ENCODE measurements at regions not wholly inside any gene's neighbourhood (a gene's known extent, or its start where the extent isn't known, plus 50 kb on each side); places are given as distances from the start of the nearest gene placed in this dataset.

GRCh38 chr3:106822204-106822603, 555.0 kb upstream of the CCDC54 start (continued):
- TF ChIP-seq, protein P1, sequence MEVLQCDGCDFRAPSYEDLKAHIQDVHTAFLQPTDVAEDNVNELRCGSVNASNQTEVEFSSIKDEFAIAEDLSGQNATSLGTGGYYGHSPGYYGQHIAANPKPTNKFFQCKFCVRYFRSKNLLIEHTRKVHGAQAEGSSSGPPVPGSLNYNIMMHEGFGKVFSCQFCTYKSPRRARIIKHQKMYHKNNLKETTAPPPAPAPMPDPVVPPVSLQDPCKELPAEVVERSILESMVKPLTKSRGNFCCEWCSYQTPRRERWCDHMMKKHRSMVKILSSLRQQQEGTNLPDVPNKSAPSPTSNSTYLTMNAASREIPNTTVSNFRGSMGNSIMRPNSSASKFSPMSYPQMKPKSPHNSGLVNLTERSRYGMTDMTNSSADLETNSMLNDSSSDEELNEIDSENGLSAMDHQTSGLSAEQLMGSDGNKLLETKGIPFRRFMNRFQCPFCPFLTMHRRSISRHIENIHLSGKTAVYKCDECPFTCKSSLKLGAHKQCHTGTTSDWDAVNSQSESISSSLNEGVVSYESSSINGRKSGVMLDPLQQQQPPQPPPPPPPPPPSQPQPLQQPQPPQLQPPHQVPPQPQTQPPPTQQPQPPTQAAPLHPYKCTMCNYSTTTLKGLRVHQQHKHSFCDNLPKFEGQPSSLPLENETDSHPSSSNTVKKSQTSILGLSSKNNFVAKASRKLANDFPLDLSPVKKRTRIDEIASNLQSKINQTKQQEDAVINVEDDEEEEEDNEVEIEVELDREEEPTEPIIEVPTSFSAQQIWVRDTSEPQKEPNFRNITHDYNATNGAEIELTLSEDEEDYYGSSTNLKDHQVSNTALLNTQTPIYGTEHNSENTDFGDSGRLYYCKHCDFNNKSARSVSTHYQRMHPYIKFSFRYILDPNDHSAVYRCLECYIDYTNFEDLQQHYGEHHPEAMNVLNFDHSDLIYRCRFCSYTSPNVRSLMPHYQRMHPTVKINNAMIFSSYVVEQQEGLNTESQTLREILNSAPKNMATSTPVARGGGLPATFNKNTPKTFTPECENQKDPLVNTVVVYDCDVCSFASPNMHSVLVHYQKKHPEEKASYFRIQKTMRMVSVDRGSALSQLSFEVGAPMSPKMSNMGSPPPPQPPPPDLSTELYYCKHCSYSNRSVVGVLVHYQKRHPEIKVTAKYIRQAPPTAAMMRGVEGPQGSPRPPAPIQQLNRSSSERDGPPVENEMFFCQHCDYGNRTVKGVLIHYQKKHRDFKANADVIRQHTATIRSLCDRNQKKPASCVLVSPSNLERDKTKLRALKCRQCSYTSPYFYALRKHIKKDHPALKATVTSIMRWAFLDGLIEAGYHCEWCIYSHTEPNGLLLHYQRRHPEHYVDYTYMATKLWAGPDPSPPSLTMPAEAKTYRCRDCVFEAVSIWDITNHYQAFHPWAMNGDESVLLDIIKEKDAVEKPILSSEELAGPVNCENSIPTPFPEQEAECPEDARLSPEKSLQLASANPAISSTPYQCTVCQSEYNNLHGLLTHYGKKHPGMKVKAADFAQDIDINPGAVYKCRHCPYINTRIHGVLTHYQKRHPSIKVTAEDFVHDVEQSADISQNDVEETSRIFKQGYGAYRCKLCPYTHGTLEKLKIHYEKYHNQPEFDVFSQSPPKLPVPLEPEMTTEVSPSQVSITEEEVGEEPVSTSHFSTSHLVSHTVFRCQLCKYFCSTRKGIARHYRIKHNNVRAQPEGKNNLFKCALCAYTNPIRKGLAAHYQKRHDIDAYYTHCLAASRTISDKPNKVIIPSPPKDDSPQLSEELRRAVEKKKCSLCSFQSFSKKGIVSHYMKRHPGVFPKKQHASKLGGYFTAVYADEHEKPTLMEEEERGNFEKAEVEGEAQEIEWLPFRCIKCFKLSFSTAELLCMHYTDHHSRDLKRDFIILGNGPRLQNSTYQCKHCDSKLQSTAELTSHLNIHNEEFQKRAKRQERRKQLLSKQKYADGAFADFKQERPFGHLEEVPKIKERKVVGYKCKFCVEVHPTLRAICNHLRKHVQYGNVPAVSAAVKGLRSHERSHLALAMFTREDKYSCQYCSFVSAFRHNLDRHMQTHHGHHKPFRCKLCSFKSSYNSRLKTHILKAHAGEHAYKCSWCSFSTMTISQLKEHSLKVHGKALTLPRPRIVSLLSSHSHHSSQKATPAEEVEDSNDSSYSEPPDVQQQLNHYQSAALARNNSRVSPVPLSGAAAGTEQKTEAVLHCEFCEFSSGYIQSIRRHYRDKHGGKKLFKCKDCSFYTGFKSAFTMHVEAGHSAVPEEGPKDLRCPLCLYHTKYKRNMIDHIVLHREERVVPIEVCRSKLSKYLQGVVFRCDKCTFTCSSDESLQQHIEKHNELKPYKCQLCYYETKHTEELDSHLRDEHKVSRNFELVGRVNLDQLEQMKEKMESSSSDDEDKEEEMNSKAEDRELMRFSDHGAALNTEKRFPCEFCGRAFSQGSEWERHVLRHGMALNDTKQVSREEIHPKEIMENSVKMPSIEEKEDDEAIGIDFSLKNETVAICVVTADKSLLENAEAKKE (CRISPR knock-in tag; IDR thresholded peaks at IDR 0.05) = no peak

- DNase-seq (ENCODE audit: low spot score) = no peak
- H3F3A ChIP-seq (replicated peaks; ENCODE audit: low read depth) = no peaks in the 10 kb centered on the region
- no peaks in the 10 kb centered on the region for H3K27me3 ChIP-seq (ENCODE audit: insufficient read depth)
- H3K4me1 ChIP-seq (ENCODE audit: insufficient read depth) = peaks cover 42% of the 10 kb centered on the region
- Mint-ChIP-seq H3K4me3 (no peak overlapping the region), H3K27me3 (ENCODE audit: insufficient read depth, low read depth, poor library complexity) (peaks cover 2% of the 10 kb centered on the region), H3K27ac (no peak overlapping the region), H3K36me3 (ENCODE audit: low read depth) (peaks cover 36% of the 10 kb centered on the region), H3K4me1 (peaks cover 44% of the 10 kb centered on the region), H3K9me3 (peaks cover 13% of the 10 kb centered on the region)
- no peak overlapping the region for H3K4me3 ChIP-seq
- no peaks in the 10 kb centered on the region for H3K36me3 ChIP-seq (ENCODE audit: insufficient read depth)
- no peaks in the 10 kb centered on the region for H3K79me2 ChIP-seq (replicated peaks; ENCODE audit: insufficient read depth)
- ATAC-seq = no peak
- H3K9me2 ChIP-seq (ENCODE audit: insufficient read depth) = no peaks in the 10 kb centered on the region
- no peak overlapping the region for H2AFZ ChIP-seq
- H3K4me2 ChIP-seq = no peak overlapping the region
- H4K20me1 ChIP-seq (replicated peaks; ENCODE audit: insufficient read depth) = no peaks in the 10 kb centered on the region
- H3K27ac ChIP-seq (ENCODE audit: low read depth) = no peak overlapping the region
- TF ChIP-seq EZH2 (IDR thresholded peaks at IDR 0.05; ENCODE audit: low read depth, unreplicated experiment) = no peak
- no peak for TF ChIP-seq CTCF (conservative IDR thresholded peaks at IDR 0.05; ENCODE audit: low read depth in 2 of 2)
- TF ChIP-seq POLR2AphosphoS5 (IDR thresholded peaks at IDR 0.05; ENCODE audit: low read depth) = no peak
- TF ChIP-seq EZH2phosphoT487 (IDR thresholded peaks at IDR 0.05; ENCODE audit: unreplicated experiment) = no peak
- no peak for TF ChIP-seq ETS1 (IDR thresholded peaks at IDR 0.05)
- TF ChIP-seq, protein P2, sequence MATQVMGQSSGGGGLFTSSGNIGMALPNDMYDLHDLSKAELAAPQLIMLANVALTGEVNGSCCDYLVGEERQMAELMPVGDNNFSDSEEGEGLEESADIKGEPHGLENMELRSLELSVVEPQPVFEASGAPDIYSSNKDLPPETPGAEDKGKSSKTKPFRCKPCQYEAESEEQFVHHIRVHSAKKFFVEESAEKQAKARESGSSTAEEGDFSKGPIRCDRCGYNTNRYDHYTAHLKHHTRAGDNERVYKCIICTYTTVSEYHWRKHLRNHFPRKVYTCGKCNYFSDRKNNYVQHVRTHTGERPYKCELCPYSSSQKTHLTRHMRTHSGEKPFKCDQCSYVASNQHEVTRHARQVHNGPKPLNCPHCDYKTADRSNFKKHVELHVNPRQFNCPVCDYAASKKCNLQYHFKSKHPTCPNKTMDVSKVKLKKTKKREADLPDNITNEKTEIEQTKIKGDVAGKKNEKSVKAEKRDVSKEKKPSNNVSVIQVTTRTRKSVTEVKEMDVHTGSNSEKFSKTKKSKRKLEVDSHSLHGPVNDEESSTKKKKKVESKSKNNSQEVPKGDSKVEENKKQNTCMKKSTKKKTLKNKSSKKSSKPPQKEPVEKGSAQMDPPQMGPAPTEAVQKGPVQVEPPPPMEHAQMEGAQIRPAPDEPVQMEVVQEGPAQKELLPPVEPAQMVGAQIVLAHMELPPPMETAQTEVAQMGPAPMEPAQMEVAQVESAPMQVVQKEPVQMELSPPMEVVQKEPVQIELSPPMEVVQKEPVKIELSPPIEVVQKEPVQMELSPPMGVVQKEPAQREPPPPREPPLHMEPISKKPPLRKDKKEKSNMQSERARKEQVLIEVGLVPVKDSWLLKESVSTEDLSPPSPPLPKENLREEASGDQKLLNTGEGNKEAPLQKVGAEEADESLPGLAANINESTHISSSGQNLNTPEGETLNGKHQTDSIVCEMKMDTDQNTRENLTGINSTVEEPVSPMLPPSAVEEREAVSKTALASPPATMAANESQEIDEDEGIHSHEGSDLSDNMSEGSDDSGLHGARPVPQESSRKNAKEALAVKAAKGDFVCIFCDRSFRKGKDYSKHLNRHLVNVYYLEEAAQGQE (IDR thresholded peaks at IDR 0.05; ENCODE audit: unreplicated experiment) = no peak
- TF ChIP-seq ZNF114 (CRISPR knock-in tag; IDR thresholded peaks at IDR 0.05) = no peak
Measured at GRCh38 chr3:106823701-106824100, 553.5 kb upstream of the CCDC54 start.

All from GM23338 (cell line).